ENCODE measurements at regions not wholly inside any gene's neighbourhood (a gene's known extent, or its start where the extent isn't known, plus 50 kb on each side); places are given as distances from the start of the nearest gene placed in this dataset.

- TF ChIP-seq EZH2 (IDR thresholded peaks at IDR 0.05; ENCODE audit: insufficient read depth, poor library complexity, severe bottlenecking): no peak
- TF ChIP-seq EZH2phosphoT487 (IDR thresholded peaks at IDR 0.05; ENCODE audit: insufficient read depth, low read depth): no peak
Observed at GRCh38 chr4:170818786-170819185, 729.0 kb upstream of the AADAT start.

Measured in GM23248 (cell line).